HepG2 (cell line): ENCODE measurements at regions not wholly inside any gene's neighbourhood (a gene's known extent, or its start where the extent isn't known, plus 50 kb on each side); places are given as distances from the start of the nearest gene placed in this dataset.
A peak's percentile ranks its signal among the peaks of the same experiment; 100 is the strongest.

Experiments
- BRD4 ChIP-seq: sonication (generic); formaldehyde crosslinking; IDR thresholded peaks from 2 replicates; pipeline ENCODE4 v1.4.0; 2020; ENCODE audit warnings: missing genetic modification reagents
- EHMT2 ChIP-seq: fragments of 200-600 bp; sonication (generic); IDR thresholded peaks from 2 replicates; pipeline ENCODE4 v1.7.0; 2017; ENCODE audit warnings: antibody characterized with exemption, low read depth, low read length, borderline replicate concordance
- FOXK1 ChIP-seq: sonication (generic); formaldehyde crosslinking; IDR thresholded peaks from 2 replicates; pipeline ENCODE4 v1.4.0; 2020; ENCODE audit warnings: low read depth, missing genetic modification reagents, borderline replicate concordance
- HMGXB4 ChIP-seq, 2 experiments: sonication (generic) in 1 of 2; formaldehyde crosslinking in 1 of 2; IDR thresholded peaks; 2 replicates each; pipeline versions ENCODE4 v1.4.0 to v1.6.1; 2018 to 2020; ENCODE audit warnings: missing genetic modification reagents in 2 of 2, borderline replicate concordance in 1 of 2, low read depth in 1 of 2, mild to moderate bottlenecking in 1 of 2, missing biosample characterization in 1 of 2
- IRF2 ChIP-seq: IDR thresholded peaks from 2 replicates; pipeline ENCODE4 v1.6.1; 2018; ENCODE audit warnings: missing genetic modification reagents, missing compliant biosample characterization
- KAT7 ChIP-seq: IDR thresholded peaks from 2 replicates; pipeline ENCODE4 v1.6.1; 2018; ENCODE audit warnings: borderline replicate concordance, missing compliant biosample characterization
- MAFK ChIP-seq, 2 experiments: IDR thresholded peaks in 1 of 2; conservative IDR thresholded peaks in 1 of 2; 2 replicates each; pipeline ENCODE4 v1.6.1; 2011; ENCODE audit warnings: improper control_type of control experiment in 2 of 2, low read length in 2 of 2
- MXD4 ChIP-seq: IDR thresholded peaks from 2 replicates; pipeline ENCODE4 v1.6.1; 2016; ENCODE audit warnings: mild to moderate bottlenecking, missing biosample characterization, missing genetic modification reagents
- MXI1 ChIP-seq: IDR thresholded peaks from 3 replicates; pipeline ENCODE4 v1.6.1; 2012; ENCODE audit warnings: low read depth, low read length, inconsistent platforms, borderline replicate concordance
- PHF21A ChIP-seq: sonication (generic); formaldehyde crosslinking; IDR thresholded peaks from 2 replicates; pipeline ENCODE4 v1.5.0; 2020; ENCODE audit warnings: mild to moderate bottlenecking, missing genetic modification reagents
- SALL2 ChIP-seq: sonication (generic); formaldehyde crosslinking; IDR thresholded peaks from 2 replicates; pipeline ENCODE4 v1.8.1; 2023; ENCODE audit warnings: mild to moderate bottlenecking, missing genetic modification reagents, inconsistent platforms
- SIX4 ChIP-seq: sonication (generic); formaldehyde crosslinking; IDR thresholded peaks from 2 replicates; pipeline ENCODE4 v1.4.0; 2020; ENCODE audit warnings: missing genetic modification reagents
- SOX5 ChIP-seq: IDR thresholded peaks from 2 replicates; pipeline ENCODE4 v1.6.1; 2016; ENCODE audit warnings: borderline replicate concordance
- TCF7L2 ChIP-seq: IDR thresholded peaks from 2 replicates; pipeline ENCODE4 v1.6.1; 2011; ENCODE audit warnings: mild to moderate bottlenecking, low read depth, low read length, moderate library complexity
- ZNF124 ChIP-seq: sonication (generic); formaldehyde crosslinking; IDR thresholded peaks from 2 replicates; pipeline ENCODE4 v1.4.0; 2020; ENCODE audit warnings: missing genetic modification reagents
- ZNF839 ChIP-seq: sonication (generic); formaldehyde crosslinking; IDR thresholded peaks from 2 replicates; pipeline ENCODE4 v1.4.0; 2020; ENCODE audit warnings: missing genetic modification reagents, mild to moderate bottlenecking, borderline replicate concordance
- ZSCAN25 ChIP-seq: sonication (generic); formaldehyde crosslinking; IDR thresholded peaks from 2 replicates; pipeline ENCODE4 v1.8.0; 2022; ENCODE audit warnings: mild to moderate bottlenecking, missing genetic modification reagents
- ZZZ3 ChIP-seq: sonication (generic); formaldehyde crosslinking; IDR thresholded peaks from 2 replicates; pipeline ENCODE4 v1.4.0; 2020; ENCODE audit warnings: missing genetic modification reagents, mild to moderate bottlenecking, borderline replicate concordance
- TF ChIP-seq, protein P1 (sequence below): IDR thresholded peaks from 2 replicates; pipeline ENCODE4 v1.4.0; 2020; ENCODE audit warnings: mild to moderate bottlenecking, missing genetic modification reagents
- TF ChIP-seq, protein P2 (sequence below): sonication (generic); formaldehyde crosslinking; IDR thresholded peaks from 2 replicates; pipeline ENCODE4 v1.4.0; 2020; ENCODE audit warnings: missing genetic modification reagents
- TF ChIP-seq, protein P3 (sequence below): sonication (generic); formaldehyde crosslinking; IDR thresholded peaks from 2 replicates; pipeline ENCODE4 v1.4.0; 2020; ENCODE audit warnings: missing genetic modification reagents

GRCh38 chr13:33611121-33611805, 206.7 kb upstream of the RFC3 start (continued):
- TF ChIP-seq, protein P1, sequence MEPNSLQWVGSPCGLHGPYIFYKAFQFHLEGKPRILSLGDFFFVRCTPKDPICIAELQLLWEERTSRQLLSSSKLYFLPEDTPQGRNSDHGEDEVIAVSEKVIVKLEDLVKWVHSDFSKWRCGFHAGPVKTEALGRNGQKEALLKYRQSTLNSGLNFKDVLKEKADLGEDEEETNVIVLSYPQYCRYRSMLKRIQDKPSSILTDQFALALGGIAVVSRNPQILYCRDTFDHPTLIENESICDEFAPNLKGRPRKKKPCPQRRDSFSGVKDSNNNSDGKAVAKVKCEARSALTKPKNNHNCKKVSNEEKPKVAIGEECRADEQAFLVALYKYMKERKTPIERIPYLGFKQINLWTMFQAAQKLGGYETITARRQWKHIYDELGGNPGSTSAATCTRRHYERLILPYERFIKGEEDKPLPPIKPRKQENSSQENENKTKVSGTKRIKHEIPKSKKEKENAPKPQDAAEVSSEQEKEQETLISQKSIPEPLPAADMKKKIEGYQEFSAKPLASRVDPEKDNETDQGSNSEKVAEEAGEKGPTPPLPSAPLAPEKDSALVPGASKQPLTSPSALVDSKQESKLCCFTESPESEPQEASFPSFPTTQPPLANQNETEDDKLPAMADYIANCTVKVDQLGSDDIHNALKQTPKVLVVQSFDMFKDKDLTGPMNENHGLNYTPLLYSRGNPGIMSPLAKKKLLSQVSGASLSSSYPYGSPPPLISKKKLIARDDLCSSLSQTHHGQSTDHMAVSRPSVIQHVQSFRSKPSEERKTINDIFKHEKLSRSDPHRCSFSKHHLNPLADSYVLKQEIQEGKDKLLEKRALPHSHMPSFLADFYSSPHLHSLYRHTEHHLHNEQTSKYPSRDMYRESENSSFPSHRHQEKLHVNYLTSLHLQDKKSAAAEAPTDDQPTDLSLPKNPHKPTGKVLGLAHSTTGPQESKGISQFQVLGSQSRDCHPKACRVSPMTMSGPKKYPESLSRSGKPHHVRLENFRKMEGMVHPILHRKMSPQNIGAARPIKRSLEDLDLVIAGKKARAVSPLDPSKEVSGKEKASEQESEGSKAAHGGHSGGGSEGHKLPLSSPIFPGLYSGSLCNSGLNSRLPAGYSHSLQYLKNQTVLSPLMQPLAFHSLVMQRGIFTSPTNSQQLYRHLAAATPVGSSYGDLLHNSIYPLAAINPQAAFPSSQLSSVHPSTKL (CRISPR knock-in tag) = peak; percentile 63
- TF ChIP-seq EHMT2 = peak; percentile 36; the same call in 1 of the 2 replicates
- 0 out of 2 replicates have a peak, but pooled peaks have one; percentile 61 for TF ChIP-seq ZNF124 (CRISPR knock-in tag)
- TF ChIP-seq FOXK1 (CRISPR knock-in tag) = peak; percentile 66
- peak; percentile 77; the same call in 1 of the 2 replicates for TF ChIP-seq SIX4 (CRISPR knock-in tag)
- TF ChIP-seq IRF2 (CRISPR knock-in tag) = 0 out of 2 replicates have a peak, but pooled peaks have one; percentile 15
- no peak for TF ChIP-seq MXD4 (CRISPR knock-in tag)
- 0 out of 3 replicates have a peak, but pooled peaks have one; percentile 6 for TF ChIP-seq MXI1
- TF ChIP-seq ZZZ3 (CRISPR knock-in tag) = no peak
- 0 out of 2 replicates have a peak, but pooled peaks have one; percentile 7 for TF ChIP-seq SOX5
- 0 out of 2 replicates have a peak, but pooled peaks have one; percentile 30 for TF ChIP-seq PHF21A (CRISPR knock-in tag)
- no peak for TF ChIP-seq ZNF839 (CRISPR knock-in tag)
- 0 out of 2 replicates have a peak, but pooled peaks have one; percentile 29 for TF ChIP-seq ZSCAN25
- peak; percentile 28; the same call in 1 of the 2 replicates for TF ChIP-seq KAT7 (CRISPR knock-in tag)
- peak; percentile 74 to 85 for TF ChIP-seq MAFK (conservative IDR thresholded peaks at IDR 0.05 in 1 of 2, IDR thresholded peaks at IDR 0.05 in 1 of 2; ENCODE audit: low read length in 2 of 2)
- TF ChIP-seq TCF7L2 = no peak
- peak; percentile 45; the same call in 1 of the 2 replicates for TF ChIP-seq BRD4 (CRISPR knock-in tag)
- TF ChIP-seq, protein P2, sequence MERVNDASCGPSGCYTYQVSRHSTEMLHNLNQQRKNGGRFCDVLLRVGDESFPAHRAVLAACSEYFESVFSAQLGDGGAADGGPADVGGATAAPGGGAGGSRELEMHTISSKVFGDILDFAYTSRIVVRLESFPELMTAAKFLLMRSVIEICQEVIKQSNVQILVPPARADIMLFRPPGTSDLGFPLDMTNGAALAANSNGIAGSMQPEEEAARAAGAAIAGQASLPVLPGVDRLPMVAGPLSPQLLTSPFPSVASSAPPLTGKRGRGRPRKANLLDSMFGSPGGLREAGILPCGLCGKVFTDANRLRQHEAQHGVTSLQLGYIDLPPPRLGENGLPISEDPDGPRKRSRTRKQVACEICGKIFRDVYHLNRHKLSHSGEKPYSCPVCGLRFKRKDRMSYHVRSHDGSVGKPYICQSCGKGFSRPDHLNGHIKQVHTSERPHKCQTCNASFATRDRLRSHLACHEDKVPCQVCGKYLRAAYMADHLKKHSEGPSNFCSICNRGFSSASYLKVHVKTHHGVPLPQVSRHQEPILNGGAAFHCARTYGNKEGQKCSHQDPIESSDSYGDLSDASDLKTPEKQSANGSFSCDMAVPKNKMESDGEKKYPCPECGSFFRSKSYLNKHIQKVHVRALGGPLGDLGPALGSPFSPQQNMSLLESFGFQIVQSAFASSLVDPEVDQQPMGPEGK = peak; percentile 49; the same call in 1 of the 2 replicates
- TF ChIP-seq HMGXB4 (CRISPR knock-in tag; IDR thresholded peaks at IDR 0.05; ENCODE audit: borderline replicate concordance in 1 of 2, low read depth in 1 of 2) = peak in 1 of 2 experiments; percentile 16; a peak in 1 of 4 replicates
- TF ChIP-seq, protein P3, sequence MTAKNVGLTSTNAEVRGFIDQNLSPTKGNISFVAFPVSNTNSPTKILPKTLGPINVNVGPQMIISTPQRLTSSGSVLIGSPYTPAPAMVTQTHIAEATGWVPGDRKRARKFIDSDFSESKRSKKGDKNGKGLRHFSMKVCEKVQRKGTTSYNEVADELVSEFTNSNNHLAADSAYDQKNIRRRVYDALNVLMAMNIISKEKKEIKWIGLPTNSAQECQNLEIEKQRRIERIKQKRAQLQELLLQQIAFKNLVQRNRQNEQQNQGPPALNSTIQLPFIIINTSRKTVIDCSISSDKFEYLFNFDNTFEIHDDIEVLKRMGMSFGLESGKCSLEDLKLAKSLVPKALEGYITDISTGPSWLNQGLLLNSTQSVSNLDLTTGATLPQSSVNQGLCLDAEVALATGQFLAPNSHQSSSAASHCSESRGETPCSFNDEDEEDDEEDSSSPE (CRISPR knock-in tag) = 0 out of 2 replicates have a peak, but pooled peaks have one; percentile 6
- no peak for TF ChIP-seq SALL2 (CRISPR knock-in tag)
